HG03280 (cell line): ENCODE measurements at regions not wholly inside any gene's neighbourhood (a gene's known extent, or its start where the extent isn't known, plus 50 kb on each side); places are given as distances from the start of the nearest gene placed in this dataset.

ENCODE experiments used
- ATAC-seq: cut with Tn5 transposase; IDR thresholded peaks from one replicate; pipeline ENCODE4 v1.9.1; 2021; ENCODE audit warnings: mild to moderate bottlenecking, moderate library complexity; ENCODE audit not compliant: unreplicated experiment

DNA sequence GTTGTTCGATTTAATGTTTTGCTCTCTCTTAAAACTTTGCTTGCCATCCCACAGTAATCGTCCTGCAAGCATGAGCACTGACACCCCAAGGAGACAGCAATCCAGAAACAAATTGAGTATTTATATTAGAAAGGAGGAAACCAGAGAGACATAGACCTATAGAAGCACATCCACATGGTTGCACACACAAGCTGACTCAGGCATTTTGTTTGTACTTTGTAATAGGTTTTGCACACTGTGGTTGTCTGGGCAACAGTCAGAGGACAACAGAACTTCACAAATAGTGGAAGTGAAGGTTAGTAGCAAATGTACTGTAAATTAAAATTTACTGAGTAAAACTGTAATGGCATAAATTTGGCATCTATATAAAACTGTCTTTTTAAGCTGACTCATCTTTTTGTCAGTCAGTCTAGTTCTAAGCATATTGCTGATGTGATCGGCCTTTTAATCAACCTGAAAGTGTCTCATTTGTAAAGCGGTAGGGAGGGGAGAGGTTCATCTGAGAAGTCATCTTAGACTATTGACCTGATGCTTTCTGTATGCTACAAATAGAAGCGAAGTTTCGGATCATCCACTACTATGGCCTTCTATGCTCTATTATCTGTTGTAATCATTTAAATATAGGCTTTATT, 1624.7 kb downstream of the ARAP2 start:
- no peak for ATAC-seq

DNA sequence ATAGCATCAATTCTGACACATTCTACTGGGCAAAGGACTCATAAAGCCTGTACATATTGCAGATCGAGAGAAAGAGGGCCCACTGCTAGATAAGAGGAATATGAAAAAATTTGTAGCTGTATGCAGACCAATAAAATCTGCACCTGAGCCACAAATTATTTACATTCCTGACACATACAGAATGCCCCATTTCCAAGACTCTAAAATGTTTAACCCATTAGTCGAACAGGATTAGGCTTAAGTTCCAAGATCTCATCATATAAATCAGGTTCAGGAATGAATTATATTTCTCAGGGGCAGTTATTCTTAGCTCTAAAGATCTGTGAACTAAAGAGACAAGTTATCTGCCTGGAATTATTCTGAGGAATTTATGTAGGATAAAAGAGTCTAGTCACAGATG, 1615.8 kb downstream of the ARAP2 start:
- ATAC-seq: no peak

DNA sequence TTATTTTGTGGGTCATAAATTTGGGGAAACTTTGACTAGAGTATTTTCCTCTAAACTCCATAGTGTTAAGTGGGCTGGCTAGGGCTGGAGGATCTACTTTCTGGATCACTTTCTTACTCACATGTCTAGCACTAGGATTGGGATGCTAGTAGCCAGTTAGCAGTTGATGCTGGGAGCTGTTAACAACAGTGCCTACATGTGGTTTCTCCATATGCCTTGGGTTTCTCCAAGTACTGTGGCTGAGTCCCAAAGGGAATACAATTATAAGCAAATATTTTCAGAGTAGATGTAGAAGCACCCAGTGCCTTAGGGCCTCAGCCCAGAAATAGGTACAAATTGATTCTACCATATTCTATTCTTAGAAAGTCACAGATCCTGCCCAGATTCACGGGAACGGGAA, 1614.9 kb downstream of the ARAP2 start:
- ATAC-seq: no peak

DNA sequence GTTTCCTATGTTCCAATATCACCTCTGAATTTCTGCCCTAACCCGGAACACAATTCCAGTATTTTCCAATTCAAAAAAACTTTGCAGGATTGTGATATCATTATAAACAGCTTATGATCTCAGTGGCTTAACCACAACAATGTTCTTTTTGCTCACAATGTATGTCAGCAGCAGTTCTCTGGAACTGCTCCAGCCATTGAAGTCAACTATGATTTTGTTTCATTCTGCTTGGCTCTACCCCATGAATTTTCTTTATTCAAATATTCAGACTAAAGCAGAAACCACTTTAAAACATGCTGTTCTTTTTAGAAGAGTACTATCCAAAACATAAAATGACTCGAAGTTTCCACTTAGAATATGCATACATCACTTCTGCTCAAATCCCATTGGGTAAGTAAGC, 1611.1 kb downstream of the ARAP2 start:
- no peak for ATAC-seq

DNA sequence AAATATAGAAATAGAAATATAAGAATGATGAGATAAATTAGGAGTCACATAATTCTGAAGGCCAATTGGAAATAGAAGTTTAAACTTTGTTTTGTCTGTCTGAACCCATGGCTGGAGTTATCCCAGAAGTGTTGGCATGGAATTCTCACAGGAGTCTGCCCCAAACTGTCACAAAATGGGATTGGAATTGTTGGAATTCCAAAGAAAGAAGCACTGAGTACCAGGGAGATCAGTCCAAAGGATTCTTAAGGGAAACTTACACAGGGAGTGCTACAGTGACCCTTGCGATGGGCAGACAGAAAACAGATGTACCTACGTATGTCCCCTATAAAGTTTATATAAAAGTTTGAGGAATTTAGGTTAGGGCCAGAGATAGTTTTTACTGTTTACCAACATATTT, 1607.7 kb downstream of the ARAP2 start:
- ATAC-seq: no peak

DNA sequence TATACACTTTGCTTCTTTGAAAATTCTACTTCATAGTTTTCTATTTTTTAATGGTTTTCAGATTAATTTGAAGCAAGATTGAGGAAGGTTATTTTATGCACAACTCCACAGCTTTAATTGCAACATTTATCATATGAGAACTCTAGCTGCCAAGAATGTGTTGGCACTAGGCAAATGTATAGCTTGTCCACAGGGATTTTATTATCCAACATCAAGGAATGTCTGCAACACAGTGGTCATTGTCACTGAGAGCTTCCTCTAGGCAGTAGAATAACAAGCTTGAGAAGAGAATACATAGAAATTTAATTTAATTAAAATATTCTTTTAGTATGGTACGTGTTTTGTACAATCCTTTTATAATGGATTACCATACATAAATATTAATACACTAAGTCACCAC, 1600.8 kb downstream of the ARAP2 start:
- ATAC-seq: no peak

DNA sequence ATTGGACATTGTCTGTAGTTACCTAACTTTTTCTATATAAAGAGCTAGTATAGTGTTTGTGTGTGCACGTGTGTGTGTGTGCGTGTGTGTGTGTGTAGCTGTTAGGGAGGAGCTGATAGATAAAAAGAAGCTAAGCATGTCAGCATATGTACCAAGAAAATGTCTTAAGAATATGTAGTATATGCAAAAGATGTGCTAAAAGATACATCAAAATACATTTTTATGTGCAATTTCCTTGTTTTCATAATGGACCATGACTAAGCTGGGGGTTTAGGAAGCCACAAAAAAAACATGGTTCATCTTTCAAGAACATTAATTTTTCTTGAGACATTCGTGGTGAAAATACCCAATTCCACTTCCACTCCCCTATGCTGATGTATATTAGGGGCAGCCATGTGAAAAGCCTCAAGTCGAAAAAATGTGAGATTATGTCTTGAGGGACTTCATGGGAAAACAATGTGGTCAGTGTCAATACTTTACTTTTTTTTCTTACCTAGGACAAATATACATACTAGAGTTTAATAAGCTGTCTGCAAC, 1599.7 kb downstream of the ARAP2 start:
- ATAC-seq: no peak

DNA sequence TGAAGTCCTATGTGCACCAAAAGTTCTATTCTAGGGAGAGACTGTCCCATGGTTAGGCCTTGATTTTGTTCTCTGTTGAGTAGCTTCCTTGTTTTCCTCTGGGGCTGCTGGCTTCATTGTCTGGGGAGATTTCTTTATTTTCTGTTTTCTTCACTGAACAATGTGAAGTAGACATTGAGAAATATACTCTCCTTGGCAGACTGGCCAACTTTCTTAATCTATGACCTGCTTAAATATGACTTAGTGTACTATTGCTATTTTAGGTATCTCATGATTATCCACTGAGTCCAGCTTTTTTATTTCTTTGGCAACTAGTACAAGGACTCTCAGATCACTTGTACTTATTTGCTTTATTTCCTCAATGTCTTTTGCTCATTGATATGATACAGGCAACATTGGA, 1594.6 kb downstream of the ARAP2 start:
- ATAC-seq: no peak

DNA sequence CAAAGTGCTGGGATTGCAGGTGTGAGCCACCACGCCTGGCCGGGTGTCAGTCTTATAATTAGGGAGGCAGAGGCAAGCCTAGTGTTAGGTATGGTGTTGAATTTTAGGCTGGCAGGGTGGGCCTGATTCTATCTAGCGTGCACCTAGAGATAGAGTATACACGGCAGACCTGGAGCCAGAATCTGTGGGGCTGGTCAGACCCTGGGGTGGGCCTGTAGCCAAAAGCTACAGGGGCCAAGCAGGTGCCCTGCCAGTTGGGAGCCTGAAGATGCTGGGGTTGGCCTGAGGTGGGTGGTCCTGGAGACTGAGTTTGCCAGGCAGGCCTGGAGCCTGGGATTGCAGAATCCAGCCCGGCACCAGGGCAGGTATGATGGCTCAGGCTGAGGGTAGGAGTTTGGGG, 1580.3 kb downstream of the ARAP2 start:
- no peak for ATAC-seq

DNA sequence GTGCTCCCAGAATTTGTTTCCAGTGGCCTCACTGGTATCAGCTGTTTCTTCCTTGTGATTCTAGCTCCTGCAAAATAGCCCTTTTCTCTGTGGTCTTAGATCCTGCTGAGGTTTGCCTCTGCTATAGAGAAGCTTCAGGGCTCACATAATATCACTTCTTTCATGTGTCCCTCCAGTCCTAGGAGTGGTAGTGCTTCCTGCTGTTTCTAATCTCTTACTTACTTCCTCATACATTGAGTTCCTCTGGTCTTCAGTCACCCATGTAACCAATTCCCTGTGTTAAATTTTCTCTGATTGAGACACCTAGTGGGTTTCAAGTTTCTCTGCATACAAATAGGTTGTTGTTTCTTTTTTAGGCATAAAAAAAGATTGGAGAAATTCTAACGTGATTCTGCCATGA, 1567.9 kb downstream of the ARAP2 start:
- no peak for ATAC-seq

DNA sequence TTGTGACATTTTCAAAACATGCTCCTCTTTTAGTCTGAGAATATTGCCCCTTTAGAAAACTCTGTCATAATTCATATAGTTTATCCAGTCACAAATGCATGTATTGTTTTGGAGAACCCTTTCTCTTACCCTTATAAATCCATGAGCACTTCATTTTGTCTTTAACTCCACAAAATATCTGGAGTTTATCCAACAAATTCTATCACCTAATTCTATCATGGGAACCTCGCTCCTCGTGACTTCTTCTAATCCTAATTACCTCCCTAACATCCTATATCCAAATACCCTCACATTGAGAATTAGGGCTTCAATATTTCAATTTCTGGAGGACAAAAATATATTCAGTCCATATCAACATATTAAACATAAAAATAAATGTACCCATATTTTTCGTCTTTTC, 1565.9 kb downstream of the ARAP2 start:
- no peak for ATAC-seq

DNA sequence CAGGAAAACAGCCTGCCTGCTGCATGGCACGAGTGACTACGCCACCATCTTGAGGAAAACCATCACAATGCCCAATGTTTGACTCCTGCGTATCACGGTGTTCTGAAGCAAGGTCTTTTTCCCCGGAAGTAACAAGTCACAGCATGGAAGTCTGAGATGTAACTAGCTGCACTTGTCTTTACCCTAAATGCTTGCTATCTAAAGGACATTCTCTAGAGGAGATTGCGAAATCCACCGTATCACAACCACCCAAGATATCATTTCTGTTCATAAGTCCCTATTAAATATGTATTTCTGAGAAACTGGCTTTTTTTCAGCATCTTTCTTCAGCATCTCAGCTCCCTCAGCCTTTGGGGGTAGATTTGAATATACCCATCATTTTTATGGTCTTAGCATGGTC, 1565.1 kb downstream of the ARAP2 start:
- no peak for ATAC-seq

DNA sequence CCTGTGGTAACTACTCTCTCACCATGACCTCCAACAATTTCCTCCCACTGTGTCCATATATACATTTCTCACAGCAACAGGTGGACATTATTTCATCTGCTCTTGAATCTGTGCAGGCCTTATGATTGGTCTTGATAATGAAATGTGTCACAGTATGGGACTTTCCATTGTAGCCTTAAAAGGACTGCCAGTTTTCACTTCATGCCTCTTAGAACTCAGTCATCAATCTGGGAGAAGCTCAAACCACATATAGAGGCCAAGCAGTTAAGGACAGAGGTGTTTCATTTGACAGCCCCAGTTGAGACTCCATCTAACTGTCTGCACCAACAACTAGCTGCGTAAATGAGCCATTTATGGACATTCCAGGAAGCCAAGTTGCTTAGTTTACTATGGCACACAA, 1534.8 kb downstream of the ARAP2 start:
- ATAC-seq: no peak

DNA sequence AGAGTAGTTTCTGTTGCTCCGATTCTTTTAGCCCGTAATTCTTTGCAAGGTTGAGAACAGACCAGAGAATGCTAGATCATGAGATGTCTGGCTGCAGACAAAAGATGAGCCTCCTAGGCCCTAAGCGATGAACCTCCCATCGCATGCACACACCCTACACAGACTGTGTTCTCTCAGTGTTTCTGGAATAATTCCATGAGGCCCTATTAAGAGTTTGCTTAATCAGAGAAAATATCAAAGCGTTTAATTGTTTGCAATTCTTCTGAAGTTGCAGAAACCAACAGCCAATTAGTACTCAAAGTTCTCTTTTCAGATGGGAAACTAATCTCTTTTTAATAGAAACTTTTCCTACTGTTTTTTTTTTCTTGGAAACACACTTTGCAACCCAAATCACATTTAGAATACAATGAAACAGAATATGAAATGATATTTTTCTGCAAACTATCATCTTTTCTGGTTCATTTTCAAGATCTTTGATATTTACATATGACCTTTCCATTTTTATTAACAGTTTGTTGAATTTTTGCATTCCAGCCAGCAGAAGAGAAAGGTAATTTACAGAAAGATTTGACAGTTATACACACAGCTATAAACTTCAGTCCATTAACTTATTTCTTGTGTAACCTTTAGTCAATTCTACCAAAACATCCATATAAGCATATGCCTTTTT, 1525.6 kb downstream of the ARAP2 start:
- ATAC-seq: no peak

DNA sequence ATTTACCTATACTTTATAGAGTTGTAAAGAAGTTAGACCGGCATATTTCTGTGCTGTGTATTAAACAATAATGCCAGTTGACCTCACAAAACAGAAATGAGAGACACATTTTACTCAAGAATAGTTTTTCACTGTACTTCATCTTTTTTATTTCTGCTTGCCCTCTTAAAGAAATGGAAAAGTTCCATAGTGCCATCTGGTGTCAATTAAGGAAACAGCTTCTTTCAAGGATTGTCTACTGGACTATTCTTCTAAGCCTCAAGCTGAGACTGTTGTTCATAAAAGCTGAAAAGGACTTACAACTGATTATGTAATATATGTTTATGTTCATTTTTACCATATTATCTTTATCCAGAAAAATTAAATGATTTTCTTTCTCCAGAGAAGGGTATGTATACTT, 1523.7 kb downstream of the ARAP2 start:
- no peak for ATAC-seq

DNA sequence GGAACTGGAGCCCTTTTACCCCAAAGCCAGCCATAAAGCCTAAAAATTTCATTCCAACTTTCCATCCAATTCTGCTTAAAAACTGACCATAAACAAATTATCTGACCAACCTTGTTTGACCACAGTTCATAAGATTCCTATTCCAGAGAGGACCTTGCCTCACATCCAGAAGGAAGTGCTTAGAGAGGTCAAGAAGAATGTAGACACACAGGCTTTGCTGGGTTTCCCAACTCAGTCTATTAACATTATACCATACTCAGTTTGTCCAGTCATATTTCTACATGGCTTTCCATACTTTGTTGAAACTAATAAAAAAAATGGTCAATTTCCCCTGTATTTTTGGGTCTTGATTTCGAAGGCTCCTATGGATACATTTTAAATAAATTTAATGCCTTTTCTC, 1522.5 kb downstream of the ARAP2 start:
- ATAC-seq: no peak

DNA sequence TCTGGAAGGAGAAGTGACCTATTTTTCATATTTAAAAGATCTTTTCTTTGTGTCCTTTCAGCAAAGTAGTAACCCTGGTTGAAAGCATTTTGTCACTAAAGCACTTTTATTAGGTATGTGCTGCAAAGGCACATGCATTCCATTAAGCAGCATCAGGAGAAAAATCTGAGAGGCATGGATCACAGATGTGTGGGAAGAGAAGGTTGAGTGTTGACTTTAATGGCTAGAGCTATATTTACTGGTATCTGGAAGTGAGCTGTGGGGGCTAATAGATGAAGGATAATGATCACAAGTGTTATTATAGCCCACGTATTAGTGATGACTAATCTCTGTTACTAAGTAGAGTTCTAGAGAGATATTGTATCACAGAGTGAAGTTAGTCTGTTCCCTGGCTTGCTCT, 1520.7 kb downstream of the ARAP2 start:
- no peak for ATAC-seq

DNA sequence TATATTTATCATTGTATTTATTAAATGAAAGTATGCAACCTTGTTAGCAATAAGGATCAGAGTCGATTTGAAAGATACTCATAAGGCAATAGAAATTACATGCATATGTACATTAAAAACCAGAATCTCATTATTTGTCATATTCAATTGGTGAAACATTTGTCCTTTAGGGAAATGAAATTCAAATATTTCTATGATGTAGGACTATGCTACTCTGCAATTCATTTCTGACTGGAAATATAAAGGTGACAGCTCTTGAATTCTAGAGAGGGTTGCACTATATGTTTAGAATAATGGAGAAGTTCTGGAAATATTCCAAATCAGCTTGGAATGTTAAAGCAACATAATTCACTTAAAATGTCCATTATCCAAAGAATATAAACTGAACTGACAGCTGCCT, 1519.8 kb downstream of the ARAP2 start:
- no peak for ATAC-seq

DNA sequence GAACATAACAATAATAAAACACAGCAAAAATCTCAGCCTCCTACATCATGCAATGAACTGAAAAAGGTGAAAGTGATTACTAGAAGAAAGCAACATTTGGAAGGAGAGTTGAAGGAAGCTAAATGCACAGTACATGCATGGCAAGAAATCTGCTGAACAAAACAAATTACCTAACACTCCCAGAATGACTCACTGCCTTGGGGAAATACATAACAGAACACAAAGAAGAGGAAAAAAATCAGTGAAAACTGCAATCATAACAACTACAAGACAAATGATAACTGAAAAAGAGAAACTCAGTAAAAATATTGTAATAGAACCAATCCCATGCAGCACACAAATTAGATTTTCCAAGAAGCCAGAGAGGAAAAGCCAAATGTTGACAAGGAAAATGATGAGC, 1513.2 kb downstream of the ARAP2 start:
- ATAC-seq: no peak

DNA sequence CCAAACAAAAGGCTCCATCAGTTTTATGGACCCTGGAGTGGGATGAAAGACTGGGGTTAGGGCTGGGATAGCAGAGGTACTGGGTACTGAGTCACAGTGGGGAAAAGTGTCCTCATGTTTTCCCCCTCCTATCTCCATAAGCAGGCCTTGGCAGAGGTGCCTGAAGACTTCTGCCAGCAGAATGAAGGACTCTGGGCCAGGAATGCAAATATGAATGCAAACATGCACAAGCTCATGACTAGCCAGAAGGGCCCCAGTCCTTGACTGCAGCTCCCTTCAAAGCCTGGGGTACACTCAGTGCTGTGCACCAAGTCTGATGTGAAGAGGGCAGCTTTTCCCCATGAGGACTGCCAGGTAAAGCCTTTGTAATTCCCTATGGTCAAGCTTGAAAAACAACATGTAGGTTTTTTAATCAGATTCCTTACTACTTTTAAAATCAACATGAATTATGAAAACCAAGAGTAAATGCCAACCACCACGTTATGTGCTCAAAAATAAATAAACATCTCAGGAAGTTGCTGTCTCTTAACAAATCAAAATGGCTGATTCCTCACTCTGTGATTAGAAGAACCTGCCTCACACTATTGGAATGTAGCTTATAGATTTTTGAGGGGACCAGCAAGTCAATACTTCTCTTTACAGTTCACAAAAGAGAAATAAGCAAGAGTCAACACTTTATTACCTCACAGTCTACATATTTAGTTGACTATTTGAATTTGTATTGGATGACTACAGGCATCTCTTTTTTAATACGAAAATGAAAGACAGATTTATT, 1512.0 kb downstream of the ARAP2 start:
- no peak for ATAC-seq

DNA sequence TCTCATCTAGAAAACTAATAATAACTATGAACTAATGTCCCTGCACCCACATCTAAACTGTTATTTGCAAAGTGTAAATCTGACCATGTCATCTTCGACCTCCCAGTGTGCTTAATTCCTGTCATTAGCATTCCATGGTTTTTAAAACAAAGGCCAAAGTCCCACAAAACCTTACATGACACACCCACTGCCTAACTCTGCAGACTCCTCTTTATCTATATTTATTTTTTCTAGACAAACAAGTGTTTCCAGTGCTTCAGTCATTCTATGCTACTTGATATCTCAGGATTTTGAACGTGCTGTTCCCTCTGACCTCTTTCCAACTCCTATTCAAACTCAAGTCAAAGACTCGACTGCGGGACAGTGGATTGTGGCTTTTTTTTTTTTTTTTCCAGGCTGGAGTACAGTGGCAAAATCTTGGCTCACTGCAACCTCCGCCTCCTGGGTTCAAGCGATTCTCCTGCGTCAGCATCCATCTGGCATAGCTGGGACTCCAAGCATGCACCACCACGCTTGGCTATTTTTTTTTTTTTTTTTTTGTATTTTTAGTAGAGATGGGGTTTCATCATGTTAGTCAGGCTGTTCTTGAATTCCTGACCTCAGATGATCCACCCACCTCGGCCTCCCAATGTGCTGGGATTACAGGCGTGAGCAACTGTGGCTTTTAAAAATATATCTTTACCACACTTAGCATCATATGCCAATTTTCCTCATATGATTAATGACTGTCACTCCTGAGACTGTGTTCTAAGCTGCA, 1511.0 kb downstream of the ARAP2 start:
- no peak for ATAC-seq
